GM19468 (cell line): ENCODE measurements at regions not wholly inside any gene's neighbourhood (a gene's known extent, or its start where the extent isn't known, plus 50 kb on each side); places are given as distances from the start of the nearest gene placed in this dataset.
"Not testable (repeated sequence)": the region's sequence is repeated elsewhere in the genome, so short reads cannot be mapped to it uniquely, and the experiment has no call there.

Experiments used
- ATAC-seq: cut with Tn5 transposase; IDR thresholded peaks from one replicate; pipeline ENCODE4 v1.9.1; 2021; ENCODE audit warnings: mild to moderate bottlenecking, moderate library complexity, moderate number of reproducible peaks; ENCODE audit not compliant: unreplicated experiment; ENCODE audit errors: extremely low read depth

DNA sequence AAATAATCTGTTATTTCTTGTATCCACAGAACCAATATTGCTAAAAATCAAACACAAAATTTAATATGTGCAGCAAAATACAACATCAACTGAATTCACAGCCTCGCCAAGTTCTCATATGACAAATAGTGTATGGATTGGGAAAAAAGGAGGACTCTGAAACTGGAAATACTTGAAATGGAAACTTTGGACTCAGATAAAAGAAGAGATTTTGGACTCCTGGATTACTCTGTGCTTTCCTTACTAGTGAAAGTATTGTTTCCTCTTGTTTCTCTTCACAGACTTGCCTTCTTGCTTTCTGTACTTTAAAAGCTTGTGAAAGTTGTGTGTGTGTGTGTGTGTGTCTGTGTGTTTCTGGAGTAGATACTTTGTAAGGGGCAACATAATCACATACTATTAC is 1596.3 kb downstream of the PCDH9 start:
- ATAC-seq: no peak

DNA sequence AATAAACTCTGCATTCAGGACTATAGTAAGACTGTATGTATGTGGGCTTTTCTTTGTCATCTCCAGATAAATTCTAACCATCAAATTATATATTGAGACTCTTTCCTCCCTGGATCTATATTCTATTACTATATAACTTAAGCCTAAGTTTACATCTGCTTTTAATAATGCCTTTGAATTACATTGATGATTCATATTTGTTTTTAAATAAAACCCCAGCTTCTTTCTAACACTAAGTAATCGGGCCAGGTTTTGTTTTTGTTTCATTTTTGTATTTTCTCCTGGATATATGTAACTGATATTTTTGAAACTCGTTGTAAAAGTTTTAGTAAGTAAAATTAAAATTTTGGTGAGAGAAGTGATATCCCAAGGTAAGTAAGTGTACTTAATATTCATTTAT is 1599.1 kb downstream of the PCDH9 start:
- ATAC-seq: no peak

DNA sequence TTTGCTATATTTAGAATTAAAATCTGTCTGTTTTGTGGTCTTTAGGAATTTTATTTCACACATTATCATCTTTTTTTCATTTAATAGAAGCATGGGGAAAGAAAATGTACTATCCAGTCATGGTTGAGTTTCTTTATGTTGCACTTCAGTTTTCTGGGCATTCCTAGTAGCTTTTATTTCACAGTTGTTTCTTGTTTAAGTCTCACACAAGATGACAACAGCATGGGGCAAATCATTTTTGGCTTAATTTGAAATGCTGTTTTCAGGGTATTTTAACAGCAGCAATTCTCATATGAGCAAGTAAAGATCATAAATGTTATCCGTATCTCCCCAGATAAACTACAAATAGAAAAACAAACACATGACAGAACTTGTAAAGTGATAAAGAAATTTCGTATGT is 1600.2 kb downstream of the PCDH9 start:
- ATAC-seq: no peak

DNA sequence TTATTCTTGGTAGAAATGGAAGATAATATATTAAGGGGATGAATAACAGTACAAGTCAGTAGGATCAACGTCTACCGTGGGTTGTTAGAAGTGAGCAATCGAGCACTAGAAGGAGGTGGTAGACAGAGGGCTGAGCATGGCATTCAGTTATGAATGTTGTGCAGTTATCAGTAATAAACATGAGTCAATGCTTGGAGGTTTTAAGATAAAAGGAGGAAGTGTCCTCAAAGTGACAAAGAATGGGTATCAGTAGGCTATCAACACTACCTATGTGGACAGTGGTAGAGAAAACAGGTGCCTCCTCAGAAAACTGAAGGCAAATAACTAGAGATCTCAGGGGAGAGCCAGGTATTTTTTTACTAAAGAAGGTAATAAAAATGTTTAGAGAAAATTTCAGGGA is 1607.0 kb downstream of the PCDH9 start:
- ATAC-seq: no peak

DNA sequence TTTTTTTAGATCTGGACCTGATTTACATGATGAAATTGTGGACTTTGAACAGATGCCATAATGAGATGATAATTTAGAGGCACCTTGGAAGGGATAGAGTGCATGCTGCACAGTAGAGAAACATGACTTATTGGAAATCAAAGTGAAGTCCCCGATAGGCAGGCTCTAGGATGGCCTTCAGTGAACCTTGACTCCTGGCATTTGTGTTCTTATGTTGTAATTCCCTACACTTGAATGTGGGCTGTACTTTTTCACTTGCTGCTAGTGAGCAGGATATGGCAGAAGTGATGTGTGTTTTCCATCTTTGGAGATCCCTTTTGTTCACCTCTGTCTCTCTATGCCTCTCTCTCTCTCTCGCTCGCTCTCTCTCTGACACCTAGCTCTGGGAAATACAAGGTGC is 1614.6 kb downstream of the PCDH9 start:
- ATAC-seq: no peak

DNA sequence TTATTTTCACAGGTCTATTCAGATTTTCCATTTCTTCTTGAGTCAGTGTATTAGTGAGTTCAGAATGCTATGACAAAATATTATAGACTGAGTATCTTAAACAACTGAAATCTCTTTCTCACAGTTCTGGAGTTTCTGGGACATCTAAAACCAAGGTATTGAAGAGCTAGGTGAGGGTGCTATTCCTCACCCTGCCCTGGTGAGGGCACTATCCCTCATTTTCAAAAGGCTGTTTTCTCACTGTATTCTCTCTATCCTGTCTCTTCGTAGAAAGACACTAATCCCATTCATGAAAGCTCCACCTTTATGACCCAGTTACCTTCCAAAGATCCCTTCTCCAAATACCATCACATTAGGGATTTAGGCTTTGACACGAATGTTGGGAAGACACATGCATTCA is 1617.1 kb downstream of the PCDH9 start:
- no peak for ATAC-seq

DNA sequence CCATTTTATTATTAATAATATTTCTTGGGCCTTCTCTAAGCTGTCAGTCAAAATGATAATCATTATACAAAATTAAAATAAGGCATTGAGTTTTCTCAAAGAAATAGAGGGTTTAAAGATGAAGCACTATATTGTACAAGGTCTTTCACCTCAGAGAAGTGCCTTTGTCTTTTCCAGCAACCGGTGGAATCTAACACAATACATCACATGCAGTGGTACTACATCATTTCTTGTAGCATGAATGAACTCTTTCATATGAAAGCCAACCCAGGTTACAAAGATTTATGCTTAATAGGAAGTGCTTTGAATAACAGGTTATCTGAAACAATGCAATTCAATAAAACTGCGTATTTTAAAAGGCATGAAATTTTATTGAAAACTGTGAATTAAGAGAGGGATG is 1620.8 kb downstream of the PCDH9 start:
- no peak for ATAC-seq

DNA sequence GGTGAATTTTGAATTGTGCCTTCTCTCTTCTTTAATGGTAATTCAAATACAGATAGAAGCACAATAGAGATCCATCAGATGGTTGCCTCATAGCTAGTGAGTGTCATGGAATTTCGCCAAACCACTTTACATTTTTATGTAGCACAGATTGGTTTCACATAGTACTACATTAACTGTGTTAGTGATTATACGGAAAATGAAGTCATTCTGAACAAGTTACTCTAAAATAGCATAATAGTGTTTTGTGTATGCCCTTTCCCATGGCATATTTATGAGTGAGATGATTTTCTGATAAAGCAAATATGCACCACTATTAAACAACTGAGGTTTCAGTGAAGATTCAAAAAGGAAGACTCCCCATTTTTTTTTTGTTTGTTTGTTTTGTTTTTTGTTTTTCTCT is 1623.5 kb downstream of the PCDH9 start:
- ATAC-seq: no peak

DNA sequence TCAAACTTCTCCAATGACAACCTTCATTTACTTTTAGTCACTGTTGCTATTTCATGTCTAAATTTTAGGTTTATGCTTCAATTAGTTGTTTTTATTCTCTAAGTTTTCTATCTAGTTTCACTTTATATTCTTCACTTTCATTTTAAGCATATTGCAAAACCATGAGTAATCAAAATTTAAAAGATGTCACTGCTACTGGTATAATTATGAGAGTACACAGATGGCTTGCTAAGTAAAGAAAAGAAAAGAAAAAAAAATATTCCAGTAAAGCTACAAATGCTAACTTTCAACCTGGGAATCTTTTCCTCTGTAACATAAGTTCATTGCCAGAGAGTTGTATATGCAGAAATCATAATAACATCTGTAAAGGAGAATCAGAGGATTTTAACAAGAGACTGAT is 1624.7 kb downstream of the PCDH9 start:
- ATAC-seq: no peak

DNA sequence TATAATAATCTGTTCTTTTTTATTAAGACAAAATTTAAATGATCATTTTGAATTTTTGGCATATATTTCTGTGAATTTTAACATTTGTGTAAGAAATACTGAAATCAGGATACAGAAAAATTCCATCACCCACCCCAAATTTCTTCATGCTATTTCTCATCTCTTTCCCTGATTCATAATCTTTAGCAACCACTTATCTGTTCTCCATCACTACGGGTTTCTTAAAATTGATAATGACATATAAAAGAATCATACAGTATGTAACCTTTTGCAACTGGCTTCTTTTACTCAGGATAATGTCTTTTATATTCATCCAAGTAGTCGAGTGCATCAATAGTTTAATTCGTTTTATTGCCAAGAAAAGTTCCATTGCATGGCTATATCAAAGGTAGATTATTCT is 1627.0 kb downstream of the PCDH9 start:
- ATAC-seq: no peak

DNA sequence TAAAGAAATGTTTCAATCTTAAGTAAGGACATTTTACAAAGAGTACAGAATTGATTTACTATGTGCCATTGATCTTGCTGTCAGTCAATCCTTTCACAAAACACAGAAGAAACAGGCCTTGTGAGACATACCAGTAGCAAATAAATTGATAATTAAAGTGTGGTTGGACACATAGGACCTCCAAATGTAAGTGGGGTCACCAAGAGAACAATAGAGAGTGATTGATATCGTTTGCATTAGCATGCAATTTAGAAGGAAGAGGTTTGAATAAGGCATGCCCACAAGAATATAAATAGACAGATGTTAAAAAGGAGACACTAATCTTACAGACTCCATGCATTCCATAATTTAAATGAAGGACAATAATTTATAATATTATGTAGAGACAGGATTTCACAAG is 1628.3 kb downstream of the PCDH9 start:
- ATAC-seq: no peak

DNA sequence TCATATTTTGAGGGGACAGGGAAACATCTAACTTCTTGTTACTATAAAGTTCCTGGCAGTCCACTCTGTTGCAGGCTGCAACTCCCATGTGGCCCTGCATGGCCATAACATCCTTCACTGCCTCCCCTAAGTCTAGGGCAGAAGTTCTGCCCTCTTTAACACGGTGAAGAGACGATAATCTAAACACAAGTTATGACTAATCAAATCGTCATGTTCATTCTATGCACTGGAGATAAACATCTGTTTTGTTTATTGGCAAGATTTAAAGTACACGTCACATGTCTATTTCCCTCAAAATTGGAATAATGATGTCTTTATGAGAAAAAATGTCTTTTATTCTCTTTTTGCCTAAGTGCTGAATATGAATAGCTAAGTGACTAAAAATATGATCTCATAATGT is 1629.4 kb downstream of the PCDH9 start:
- no peak for ATAC-seq

DNA sequence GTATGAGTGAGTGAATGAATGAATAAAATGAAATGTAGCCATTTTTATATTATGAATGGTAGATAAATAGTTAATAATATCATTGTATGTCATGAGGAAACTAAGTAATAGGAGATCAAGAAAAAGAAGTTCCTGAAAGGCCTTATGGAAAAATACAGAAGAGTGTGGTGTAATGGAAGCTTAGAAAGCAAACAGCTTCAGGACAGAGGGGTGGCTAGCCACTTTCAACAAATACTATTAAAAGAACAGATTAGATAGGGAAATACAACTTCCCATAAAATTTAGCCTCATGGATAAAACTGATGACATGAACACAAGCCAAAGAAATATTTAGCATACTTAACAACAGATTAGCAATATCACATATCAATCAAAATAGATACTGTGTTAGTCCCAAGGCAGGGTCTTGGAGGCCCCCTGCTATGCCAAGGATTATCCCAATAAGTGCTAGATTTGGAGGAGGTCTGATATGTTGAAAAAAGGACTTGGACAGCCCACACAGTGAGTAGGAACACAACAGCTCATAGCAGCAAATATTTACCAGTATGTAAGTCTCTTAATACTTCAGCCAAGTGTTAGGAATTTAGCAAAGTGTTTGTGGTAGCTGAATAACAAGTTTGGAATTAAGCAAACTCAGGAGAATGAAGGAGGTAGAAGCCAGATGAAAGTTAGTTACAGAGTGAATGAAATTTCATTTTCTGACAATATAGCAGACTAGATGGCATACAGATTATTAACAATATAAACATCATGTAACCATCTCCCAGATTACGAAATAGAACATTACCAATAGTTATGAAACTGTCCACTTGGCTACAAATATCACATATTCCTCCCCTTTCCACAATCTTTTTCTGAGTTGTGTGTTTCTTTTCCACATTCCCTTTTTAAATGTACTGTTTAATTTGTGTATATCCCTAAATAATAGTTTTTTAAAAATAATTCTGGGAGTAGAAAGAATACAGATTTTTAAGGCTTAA is 1632.0 kb downstream of the PCDH9 start:
- ATAC-seq: no peak

DNA sequence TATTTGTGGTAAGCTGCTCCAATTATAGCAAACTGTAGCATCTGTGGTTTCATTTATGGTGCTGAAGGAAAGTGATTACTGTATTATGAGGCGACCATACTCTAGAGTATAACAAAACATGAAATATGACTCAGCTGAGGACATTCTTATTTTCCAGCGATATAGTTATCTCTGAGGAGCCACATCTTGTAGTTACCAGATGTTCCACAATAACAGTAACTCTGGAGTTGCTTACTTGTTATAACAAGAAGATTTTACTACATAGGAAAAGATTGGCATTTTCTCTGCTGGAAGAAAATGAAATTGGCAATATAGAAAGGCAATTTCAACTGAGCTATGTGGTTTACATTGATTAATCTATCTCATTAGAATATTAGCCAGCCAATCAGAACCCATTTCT is 1634.2 kb downstream of the PCDH9 start:
- ATAC-seq: no peak

DNA sequence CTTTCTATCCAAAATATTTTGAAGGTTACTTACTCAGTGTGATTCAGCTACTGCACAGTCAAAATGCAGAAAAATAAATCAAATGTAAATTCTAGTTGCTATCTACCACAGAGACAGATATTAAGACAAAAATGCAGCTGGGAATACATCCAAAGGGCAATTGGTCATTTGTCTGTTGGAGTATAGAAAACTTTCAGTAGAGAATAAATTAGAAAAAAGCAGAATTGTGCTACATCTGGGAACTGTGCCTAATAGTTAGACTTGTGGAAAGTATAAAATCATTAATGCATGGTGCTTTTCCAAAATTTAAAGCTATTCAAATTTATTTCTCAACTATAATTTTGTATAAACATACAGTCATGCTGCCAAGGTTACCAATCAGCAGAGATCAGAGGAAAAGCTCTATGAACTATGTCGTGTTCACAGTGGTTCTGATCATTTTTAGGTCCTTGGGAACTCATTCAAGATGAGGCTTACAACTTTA is 1635.8 kb downstream of the PCDH9 start:
- no peak for ATAC-seq

DNA sequence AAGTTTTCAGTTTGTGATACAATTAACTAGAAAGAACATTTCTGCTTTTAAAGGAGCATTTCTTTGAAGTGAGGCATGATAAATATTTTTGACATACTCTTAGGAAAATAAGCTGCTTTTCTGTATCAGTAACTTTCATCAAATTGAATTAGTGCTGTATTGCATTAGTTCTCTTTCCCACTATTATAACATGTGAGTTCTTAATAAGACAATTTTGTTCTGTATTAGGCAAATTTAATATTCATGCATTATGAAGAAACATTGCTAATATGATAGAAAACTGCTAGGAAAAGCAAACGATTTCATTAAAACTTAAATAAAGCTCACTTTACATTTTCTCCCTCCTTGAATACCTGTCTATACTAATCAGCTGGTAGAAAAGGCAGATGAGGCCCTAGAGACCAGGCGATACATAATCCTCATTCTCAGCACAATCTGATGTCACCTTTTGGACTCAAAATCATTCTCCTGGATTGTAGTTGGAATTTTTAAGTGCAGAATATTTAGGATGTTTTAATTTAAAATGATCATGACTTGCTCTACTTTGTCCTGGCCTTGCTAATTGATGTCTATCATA is 1636.8 kb downstream of the PCDH9 start:
- no peak for ATAC-seq

DNA sequence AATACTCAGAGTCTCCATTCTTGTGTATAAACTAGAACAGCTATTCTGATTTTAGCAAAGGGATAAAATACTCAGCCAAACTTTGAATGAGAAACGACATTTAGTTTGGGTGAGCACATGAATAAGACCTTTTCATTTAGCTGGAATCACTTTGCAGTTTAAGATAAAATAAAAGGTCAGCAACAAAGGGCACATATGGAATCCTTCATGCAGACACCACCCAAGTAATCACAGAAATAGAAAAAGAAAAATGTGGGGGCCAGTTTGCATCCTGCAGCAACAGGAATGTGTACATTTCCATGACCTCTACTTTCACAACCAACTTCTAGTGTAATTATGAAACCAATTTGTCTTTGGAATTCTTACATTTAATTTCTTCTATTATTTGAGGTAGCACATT is 1637.4 kb downstream of the PCDH9 start:
- ATAC-seq: no peak

DNA sequence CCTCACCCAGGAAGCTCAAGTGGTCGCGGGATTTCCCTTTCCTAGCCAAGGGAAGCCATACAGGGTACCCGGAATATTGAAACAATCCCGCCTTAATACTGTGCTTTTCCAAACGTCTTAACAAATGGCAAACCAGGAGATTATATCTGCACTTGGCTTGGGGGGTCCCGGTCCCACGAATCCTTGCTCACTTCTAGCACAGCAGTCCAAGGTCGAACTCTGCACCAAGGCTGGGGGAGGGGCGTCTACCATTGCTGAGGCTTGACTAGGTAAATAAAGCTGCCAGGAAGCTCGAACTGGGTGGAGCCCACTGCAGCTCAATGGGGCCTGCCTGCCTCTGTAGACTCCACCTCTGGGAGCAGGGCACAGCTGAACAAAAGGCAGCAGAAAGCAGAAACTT is 1644.8 kb downstream of the PCDH9 start:
- no peak for ATAC-seq

DNA sequence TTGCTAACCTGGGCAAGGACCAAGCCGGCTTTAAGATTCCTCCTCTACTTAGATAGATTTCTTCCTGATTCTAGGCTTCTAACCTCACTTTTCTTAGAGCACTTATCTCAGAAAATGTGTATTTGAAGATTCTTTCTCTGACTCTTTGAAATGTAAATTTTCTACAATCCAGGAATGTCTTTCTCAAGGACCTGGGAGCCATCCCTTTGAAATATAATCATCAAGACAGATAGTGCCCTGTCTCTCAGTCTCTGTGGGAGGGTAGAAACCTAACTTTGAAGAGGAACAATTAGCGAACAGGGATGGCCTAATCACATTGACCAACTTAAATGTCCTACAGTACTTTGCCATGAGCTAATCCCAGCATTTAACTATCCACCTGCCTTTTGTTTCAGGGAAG is 1646.0 kb downstream of the PCDH9 start:
- ATAC-seq: no peak

DNA sequence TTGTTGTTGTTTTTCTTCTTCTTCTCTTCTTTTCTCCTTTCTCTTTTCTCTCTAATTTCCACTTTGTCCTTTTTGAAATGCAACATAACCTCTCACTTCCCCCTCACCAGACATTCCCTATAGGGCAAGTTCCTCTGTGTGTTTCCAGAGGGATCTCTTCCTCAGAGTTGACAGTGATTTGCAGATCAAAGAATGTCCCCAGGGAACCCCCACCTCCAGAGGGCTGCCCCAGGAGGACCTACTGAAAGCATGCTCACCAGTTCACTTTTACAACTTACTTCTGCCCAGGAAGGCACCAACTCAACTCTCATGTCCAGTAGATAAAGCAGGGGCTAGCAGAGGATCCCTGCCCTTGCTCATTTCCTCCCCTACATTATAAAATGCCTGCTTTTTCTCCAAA is 1648.0 kb downstream of the PCDH9 start:
- ATAC-seq: no peak

DNA sequence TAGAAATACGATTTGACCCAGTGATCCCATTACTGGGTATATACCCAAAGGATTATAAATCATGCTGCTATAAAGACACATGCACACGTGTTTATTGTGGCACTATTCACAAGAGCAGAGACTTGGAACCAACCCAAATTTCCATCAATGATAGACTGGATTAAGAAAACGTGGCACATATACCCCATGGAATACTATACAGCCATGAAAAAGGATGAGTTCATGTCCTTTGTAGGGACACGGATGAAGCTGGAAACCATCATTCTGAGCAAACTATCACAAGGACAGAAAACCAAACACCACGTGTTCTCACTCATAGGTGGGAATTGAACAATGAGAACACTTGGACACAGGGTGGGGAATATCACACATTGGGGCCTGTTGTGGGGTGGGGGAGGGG is 1665.6 kb downstream of the PCDH9 start:
- ATAC-seq: not testable (repeated sequence)

DNA sequence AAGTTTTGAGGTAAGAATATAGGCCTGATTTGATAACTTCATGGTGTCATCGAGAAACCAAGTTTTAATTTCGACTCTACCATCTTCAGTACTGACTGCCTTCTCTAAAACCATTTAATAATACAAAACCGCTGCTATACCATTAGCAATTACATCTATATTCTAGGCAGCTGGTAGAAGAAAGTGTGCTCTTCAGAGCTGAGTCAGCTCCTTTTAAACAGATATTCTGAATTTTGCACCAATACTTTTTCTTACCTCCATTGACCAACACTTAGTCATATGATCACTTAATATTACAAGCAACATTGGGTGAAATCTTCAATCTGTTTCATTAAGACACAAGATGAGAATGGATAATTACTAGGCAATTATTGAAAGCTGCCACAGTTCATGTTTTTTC is 1667.8 kb downstream of the PCDH9 start:
- no peak for ATAC-seq
